SU-DHL-6 (cell line): ENCODE measurements at regions not wholly inside any gene's neighbourhood (a gene's known extent, or its start where the extent isn't known, plus 50 kb on each side); places are given as distances from the start of the nearest gene placed in this dataset.

ENCODE experiments used
- CTCF ChIP-seq: fragments of 200-600 bp; sonication (generic); IDR thresholded peaks from one replicate; pipeline ENCODE4 v1.5.1; 2017; ENCODE audit warnings: antibody characterized with exemption, mild to moderate bottlenecking, low read length, moderate library complexity; ENCODE audit not compliant: insufficient read depth, poor library complexity, severe bottlenecking
- EZH2phosphoT487 ChIP-seq: fragments of 200-600 bp; sonication (generic), shearing (Covaris generic); conservative IDR thresholded peaks from 2 replicates; pipeline ENCODE4 v1.6.1; 2018; ENCODE audit warnings: mild to moderate bottlenecking, antibody characterized with exemption, low read length, moderate library complexity, mixed read lengths

DNA sequence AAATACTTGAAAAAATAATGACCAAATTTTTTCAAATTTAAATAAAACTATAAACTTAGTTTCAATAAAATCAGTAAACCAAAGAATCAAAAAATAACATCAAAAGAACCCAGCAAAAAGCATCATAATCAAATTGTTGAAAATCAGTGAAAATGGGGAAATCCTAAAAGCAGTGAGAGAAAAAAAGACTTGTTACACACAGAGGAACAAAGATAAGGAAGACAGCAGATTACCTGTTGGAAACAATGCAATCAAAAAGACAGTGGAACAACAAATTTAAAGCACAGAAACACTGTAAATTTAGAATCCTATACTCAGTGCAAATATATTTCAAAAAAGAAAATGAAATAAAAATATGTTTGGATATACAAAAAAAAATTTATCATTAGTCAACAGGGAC, 156.2 kb upstream of the LMCD1 start:
- TF ChIP-seq CTCF (no peak), EZH2phosphoT487 (no peak)
